SJSA1 (cell line): ENCODE measurements at regions not wholly inside any gene's neighbourhood (a gene's known extent, or its start where the extent isn't known, plus 50 kb on each side); places are given as distances from the start of the nearest gene placed in this dataset.
"Not testable (repeated sequence)": the region's sequence is repeated elsewhere in the genome, so short reads cannot be mapped to it uniquely, and the experiment has no call there.

Experiments
- DNase-seq, 2 experiments: peaks; one replicate each; pipeline ENCODE4 v3.0.0-alpha.2; 2015 to 2020; ENCODE audit warnings: low spot score in 2 of 2, low read depth in 1 of 2
- H3K27ac ChIP-seq: fragments of 250-450 bp; sonication (Bioruptor Pico); 2 replicates; pipeline ENCODE4 v1.5.1; 2020; ENCODE audit warnings: mild to moderate bottlenecking, moderate library complexity
- H3K27me3 ChIP-seq: fragments of 250-450 bp; sonication (Bioruptor Pico); replicated peaks from 2 replicates; pipeline ENCODE4 v1.5.1; 2020; ENCODE audit warnings: mild to moderate bottlenecking, moderate library complexity
- H3K36me3 ChIP-seq: fragments of 250-450 bp; sonication (Bioruptor Pico); 2 replicates; pipeline ENCODE4 v1.5.1; 2020; ENCODE audit warnings: mild to moderate bottlenecking
- H3K4me1 ChIP-seq: fragments of 250-450 bp; sonication (Bioruptor Pico); replicated peaks from 2 replicates; pipeline ENCODE4 v1.6.1; 2021; ENCODE audit warnings: mild to moderate bottlenecking
- H3K4me3 ChIP-seq: fragments of 250-450 bp; sonication (Bioruptor Pico); 2 replicates; pipeline ENCODE4 v1.5.1; 2020; ENCODE audit warnings: mild to moderate bottlenecking
- H3K9me3 ChIP-seq: fragments of 250-450 bp; sonication (Bioruptor Pico); replicated peaks from 2 replicates; pipeline ENCODE4 v1.5.1; 2020; ENCODE audit warnings: mild to moderate bottlenecking

GRCh38 chr12:124126950-124127655 is 154.1 kb downstream of the ZNF664 start:
- H3K4me1 ChIP-seq: no peaks in the 10 kb centered on the region
- H3K36me3 ChIP-seq: no peaks in the 10 kb centered on the region
- H3K4me3 ChIP-seq: no peak overlapping the region
- H3K9me3 ChIP-seq: no peaks in the 10 kb centered on the region
- H3K27ac ChIP-seq: no peak overlapping the region
- H3K27me3 ChIP-seq: 0 out of 2 replicates have a peak, but pooled peaks cover 2% of the 10 kb centered on the region
- no peak for DNase-seq

DNA sequence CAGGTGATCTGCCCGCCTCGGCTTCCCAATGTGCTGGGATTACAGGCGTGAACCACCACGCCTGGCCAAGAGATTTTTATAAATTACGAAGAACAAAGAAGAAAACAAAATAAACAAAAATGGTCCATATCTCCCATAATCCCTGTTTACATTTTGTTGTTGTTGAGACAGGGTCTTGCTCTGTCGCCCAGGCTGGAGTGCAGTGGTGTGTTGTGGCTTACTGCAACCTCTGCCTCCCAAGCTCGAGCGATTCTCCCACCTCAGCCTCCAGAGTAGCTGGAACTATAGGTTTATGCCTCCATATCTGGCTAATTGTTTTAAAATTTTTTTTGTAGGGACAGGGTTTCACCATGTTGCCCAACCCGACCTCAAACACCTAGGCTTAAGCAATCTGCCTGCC is 156.1 kb downstream of the ZNF664 start:
- H3K9me3 ChIP-seq: no peaks in the 10 kb centered on the region
- DNase-seq: no peak
- no peak overlapping the region for H3K27ac ChIP-seq

GRCh38 chr12:124130691-124131591 is 157.9 kb downstream of the ZNF664 start:
- DNase-seq: no peak

More for the DNA sequence above, 156.1 kb downstream of the ZNF664 start:
- H3K4me3 ChIP-seq: no peak overlapping the region
- H3K36me3 ChIP-seq: no peaks in the 10 kb centered on the region
- no peaks in the 10 kb centered on the region for H3K4me1 ChIP-seq
- 0 out of 2 replicates have a peak, but pooled peaks cover 2% of the 10 kb centered on the region for H3K27me3 ChIP-seq

DNA sequence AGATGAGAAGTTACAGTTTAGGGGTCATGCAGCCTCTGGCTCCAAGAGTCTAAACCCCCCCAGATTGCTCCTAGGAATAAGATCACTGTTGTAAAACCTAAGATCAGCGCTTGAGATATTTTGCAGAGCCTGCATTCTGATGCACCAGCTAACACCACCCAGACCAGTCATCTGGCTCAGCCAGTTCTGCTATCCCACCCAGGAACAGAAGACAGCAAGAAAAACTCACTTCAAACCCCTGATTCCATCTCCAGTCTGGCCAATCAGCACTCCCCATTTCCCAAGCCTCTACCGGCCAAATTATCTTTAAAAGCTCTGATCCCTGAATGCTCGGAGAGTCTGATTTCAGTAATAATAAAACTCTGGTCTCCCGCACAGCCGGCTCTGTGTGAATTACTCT is 158.6 kb downstream of the ZNF664 start:
- H3K27me3 ChIP-seq: 0 out of 2 replicates have a peak, but pooled peaks cover 2% of the 10 kb centered on the region
- no peak for DNase-seq
- H3K36me3 ChIP-seq: no peaks in the 10 kb centered on the region
- no peaks in the 10 kb centered on the region for H3K9me3 ChIP-seq
- H3K4me3 ChIP-seq: no peak overlapping the region
- H3K4me1 ChIP-seq: no peaks in the 10 kb centered on the region
- no peak overlapping the region for H3K27ac ChIP-seq

More at GRCh38 chr12:124130691-124131591, 157.9 kb downstream of the ZNF664 start:
- Histone ChIP-seq H3K4me1 (no peaks in the 10 kb centered on the region), H3K27ac (no peak overlapping the region), H3K9me3 (no peaks in the 10 kb centered on the region), H3K36me3 (no peaks in the 10 kb centered on the region), H3K4me3 (no peak overlapping the region), H3K27me3 (0 out of 2 replicates have a peak, but pooled peaks cover 2% of the 10 kb centered on the region)

DNA sequence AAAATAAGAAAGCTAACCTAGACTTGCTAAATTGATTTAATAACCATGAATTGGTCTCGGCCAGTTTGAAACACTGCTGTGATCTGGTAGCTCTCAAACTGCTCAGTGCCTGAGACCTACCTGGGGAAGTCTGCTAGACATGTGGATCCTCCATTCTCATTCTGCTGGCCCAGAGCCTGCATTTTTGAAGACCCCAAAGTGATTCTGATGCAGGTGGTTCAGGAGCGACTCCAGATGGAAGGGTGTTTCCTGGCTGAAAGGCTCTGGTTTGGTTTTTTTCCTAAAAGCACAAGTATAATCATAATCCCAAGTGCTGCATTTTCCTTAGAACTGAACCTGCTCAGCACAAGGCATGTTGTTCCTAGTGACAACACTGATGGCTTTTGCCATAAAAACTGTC is 159.5 kb downstream of the ZNF664 start:
- Histone ChIP-seq H3K4me1 (no peaks in the 10 kb centered on the region), H3K4me3 (no peak overlapping the region), H3K36me3 (no peaks in the 10 kb centered on the region), H3K27me3 (0 out of 2 replicates have a peak, but pooled peaks cover 2% of the 10 kb centered on the region), H3K27ac (no peak overlapping the region), H3K9me3 (no peaks in the 10 kb centered on the region)
- DNase-seq: no peak

DNA sequence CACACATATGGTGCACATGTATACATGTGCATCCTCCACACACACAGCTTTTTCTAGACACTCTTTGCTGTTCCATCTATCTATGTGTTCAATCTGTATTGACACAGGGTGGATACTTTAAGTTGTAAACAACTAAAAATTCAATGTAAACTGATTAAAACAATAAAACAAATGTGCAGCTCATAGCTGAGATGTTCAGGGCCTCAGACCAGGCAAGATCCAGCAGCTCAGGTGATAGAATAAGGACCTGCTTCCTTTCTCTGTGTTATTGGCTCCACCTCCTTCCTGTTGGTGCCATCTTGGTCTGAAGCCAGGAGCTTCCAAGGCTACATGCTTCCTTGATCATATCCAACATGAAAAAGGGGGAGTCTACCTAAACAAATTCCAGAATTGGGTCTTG is 158.1 kb upstream of the RFLNA start:
- no peaks in the 10 kb centered on the region for H3K27me3 ChIP-seq
- no peaks in the 10 kb centered on the region for H3K36me3 ChIP-seq
- no peaks in the 10 kb centered on the region for H3K9me3 ChIP-seq
- no peaks in the 10 kb centered on the region for H3K4me1 ChIP-seq
- no peak for DNase-seq
- H3K27ac ChIP-seq: no peak overlapping the region
- H3K4me3 ChIP-seq: no peak overlapping the region

- Histone ChIP-seq H3K4me3 (no peak overlapping the region), H3K36me3 (no peaks in the 10 kb centered on the region), H3K4me1 (no peaks in the 10 kb centered on the region), H3K27me3 (no peaks in the 10 kb centered on the region), H3K27ac (no peak overlapping the region), H3K9me3 (no peaks in the 10 kb centered on the region)
- no peak for DNase-seq
Measured at GRCh38 chr12:124140944-124141486, 153.9 kb upstream of the RFLNA start.

DNA sequence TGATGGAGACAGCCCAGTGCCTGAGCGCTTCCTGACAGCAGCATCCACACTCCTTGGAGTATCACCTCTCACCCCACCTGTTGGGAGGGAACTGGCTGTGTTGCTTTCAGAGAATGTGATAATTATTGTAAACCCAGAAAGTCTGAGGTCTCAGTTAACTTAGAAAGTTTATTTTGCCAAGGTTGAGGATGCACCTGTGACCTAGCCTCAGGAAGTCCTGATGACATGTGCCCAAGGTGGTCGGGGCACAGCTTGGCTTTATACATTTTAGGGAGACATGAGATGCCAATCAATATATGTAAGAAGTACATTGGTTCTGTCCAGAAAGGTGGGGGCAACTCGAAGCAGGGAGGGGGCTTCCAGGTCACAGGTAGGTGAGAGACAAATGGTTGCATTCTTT is 153.3 kb upstream of the RFLNA start:
- H3K36me3 ChIP-seq, H3K4me3 ChIP-seq, DNase-seq, H3K9me3 ChIP-seq, H3K27ac ChIP-seq, H3K4me1 ChIP-seq, H3K27me3 ChIP-seq: not testable (repeated sequence)

GRCh38 chr12:124142395-124143035 is 152.4 kb upstream of the RFLNA start:
- Histone ChIP-seq H3K36me3 (no peaks in the 10 kb centered on the region), H3K4me1 (no peaks in the 10 kb centered on the region), H3K9me3 (no peaks in the 10 kb centered on the region), H3K4me3 (no peak overlapping the region), H3K27me3 (no peaks in the 10 kb centered on the region), H3K27ac (no peak overlapping the region)
- DNase-seq: no peak

- Histone ChIP-seq H3K27ac (no peak overlapping the region), H3K4me3 (no peak overlapping the region), H3K36me3 (no peaks in the 10 kb centered on the region), H3K27me3 (no peaks in the 10 kb centered on the region), H3K9me3 (no peaks in the 10 kb centered on the region), H3K4me1 (no peaks in the 10 kb centered on the region)
- DNase-seq: no peak
Measured at GRCh38 chr12:124143726-124144125, 151.2 kb upstream of the RFLNA start.

DNA sequence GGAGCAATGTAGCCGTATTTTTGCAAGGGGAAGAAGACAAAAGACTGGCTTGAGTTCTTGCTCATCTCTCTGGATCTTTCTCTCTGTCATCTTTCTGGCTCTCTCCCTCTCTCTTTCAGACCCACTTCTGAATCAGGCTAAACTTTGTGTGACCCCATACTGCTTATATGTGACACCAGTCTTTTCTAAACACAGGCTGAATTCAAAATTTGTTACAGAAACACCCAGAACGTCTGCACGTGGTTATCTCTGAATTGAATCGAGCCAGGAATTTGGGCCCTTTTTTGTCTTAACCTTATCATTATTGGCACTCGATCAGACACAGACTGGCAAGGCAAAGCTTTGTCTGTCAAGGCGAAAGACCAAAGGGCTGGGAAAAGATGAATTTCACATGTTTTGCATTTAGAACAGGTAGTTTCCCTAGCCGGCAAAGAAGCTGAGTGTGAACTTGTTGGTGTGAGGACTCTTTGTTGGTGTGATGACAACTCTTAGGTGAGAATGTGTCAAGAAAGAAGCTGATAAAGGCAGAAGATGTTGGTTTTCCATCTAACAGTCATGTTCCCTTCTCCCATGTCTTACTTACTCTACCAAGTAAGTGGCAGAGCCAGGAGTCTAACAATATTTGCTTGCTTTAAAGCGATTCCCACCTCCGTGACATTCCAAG is 150.2 kb upstream of the RFLNA start:
- H3K9me3 ChIP-seq: no peaks in the 10 kb centered on the region
- no peak overlapping the region for H3K27ac ChIP-seq
- H3K4me3 ChIP-seq: no peak overlapping the region
- DNase-seq: no peak
- no peaks in the 10 kb centered on the region for H3K27me3 ChIP-seq
- no peaks in the 10 kb centered on the region for H3K4me1 ChIP-seq
- H3K36me3 ChIP-seq: no peaks in the 10 kb centered on the region

DNA sequence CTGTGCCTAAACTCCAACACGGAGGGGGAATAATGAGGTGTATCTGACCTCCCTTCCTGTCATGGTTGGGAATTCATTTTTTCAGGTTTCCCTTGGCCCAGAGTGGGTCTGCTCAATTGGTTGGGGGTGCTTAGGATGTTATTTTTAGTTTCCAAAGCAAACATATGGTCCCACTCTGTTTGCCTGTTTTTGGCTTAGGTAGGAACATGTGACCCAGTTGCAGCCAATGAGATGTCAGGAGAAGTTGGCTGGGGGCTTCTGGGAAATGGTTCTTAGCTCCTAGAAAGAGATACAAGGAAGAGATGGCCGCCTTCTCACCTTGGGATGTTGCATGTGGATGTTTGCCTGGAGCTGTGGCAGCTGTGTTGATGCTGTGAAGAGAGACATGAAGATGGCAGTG is 147.9 kb upstream of the RFLNA start:
- no peaks in the 10 kb centered on the region for H3K36me3 ChIP-seq
- DNase-seq: no peak

DNA sequence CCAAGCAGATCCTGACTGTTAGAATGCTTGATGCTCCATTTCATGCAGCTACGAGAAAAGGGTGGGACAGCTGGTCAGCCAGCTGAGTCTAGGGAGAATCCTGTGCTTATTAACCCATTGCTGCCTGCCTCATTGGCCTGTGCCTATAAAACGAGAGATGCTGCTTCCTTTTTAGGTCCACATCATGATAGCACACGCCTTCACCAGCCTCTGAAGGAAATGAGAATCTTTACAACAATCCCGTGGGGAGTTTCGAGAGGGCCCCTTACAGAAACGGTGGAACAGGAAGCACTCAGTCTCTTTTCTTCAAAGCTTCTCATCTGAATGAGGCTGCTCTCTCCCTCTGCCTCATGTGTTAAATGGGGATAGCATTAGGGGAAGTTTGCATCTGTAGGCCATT is 147.3 kb upstream of the RFLNA start:
- H3K4me1 ChIP-seq: no peaks in the 10 kb centered on the region
- H3K27ac ChIP-seq: no peak overlapping the region
- no peak overlapping the region for H3K4me3 ChIP-seq
- DNase-seq: no peak
- H3K36me3 ChIP-seq: no peaks in the 10 kb centered on the region
- H3K27me3 ChIP-seq: no peaks in the 10 kb centered on the region
- H3K9me3 ChIP-seq: no peaks in the 10 kb centered on the region

More for the DNA sequence above, 147.9 kb upstream of the RFLNA start:
- Histone ChIP-seq H3K4me1 (no peaks in the 10 kb centered on the region), H3K27me3 (no peaks in the 10 kb centered on the region), H3K27ac (no peak overlapping the region), H3K9me3 (no peaks in the 10 kb centered on the region), H3K4me3 (no peak overlapping the region)
